Uterus (tissue), 3 donors: ENCODE measurements at regions not wholly inside any gene's neighbourhood (a gene's known extent, or its start where the extent isn't known, plus 50 kb on each side); places are given as distances from the start of the nearest gene placed in this dataset.
A peak's percentile ranks its signal among the peaks of the same experiment; 100 is the strongest.

Experiments
- DNase-seq, 2 donors: peaks; one replicate each; pipeline ENCODE4 v3.0.0-alpha.2; 2019 to 2020
- H3K27ac ChIP-seq, 2 donors: fragments of 200-600 bp; sonication (generic); 1 replicate in 1 of 2; 2 replicates in 1 of 2; pipeline ENCODE4 v1.5.1; 2016 to 2018
- H3K27me3 ChIP-seq, 2 donors: fragments of 200-600 bp; sonication (generic); one replicate each; pipeline ENCODE4 v1.5.1; 2018 to 2019; ENCODE audit warnings: control low read depth in 1 of 2
- H3K36me3 ChIP-seq, 2 donors: fragments of 200-600 bp; sonication (generic); one replicate each; pipeline ENCODE4 v1.5.1; 2019; ENCODE audit warnings: control low read depth in 1 of 2
- H3K4me1 ChIP-seq, 2 donors: fragments of 200-600 bp; sonication (generic); one replicate each; pipeline ENCODE4 v1.5.1; 2018 to 2019; ENCODE audit warnings: control low read depth in 1 of 2
- H3K4me3 ChIP-seq, 2 donors: fragments of 200-600 bp; sonication (generic); 1 replicate in 1 of 2; 2 replicates in 1 of 2; pipeline ENCODE4 v1.5.1; 2018 to 2019; ENCODE audit warnings: mild to moderate bottlenecking in 1 of 2
- H3K9me3 ChIP-seq, 2 donors: fragments of 200-600 bp; sonication (generic); one replicate each; pipeline ENCODE4 v1.5.1; 2019; ENCODE audit warnings: control low read depth in 1 of 2
- CTCF ChIP-seq, 4 experiments: fragments of 200-600 bp in 2 of 4; fragments of 450-650 bp in 2 of 4; sonication (generic) in 2 of 4; IDR thresholded peaks; one replicate each; pipeline ENCODE4 v1.5.1; 2016 to 2019; ENCODE audit warnings: antibody characterized with exemption in 4 of 4, mild to moderate bottlenecking in 2 of 4, moderate library complexity in 1 of 4
- POLR2A ChIP-seq, 2 donors: fragments of 450-650 bp; IDR thresholded peaks; one replicate each; pipeline ENCODE4 v1.6.1; 2016; ENCODE audit warnings: antibody characterized with exemption in 2 of 2, mild to moderate bottlenecking in 1 of 2, moderate library complexity in 1 of 2
- intact Hi-C: fragments of 100-400 bp; cut with DNase I; formaldehyde crosslinking; loops from one replicate; pipeline ENCODE4 v1.15.1; 2023; ENCODE audit warnings: low total_unique reads
- donor health status: DM: yes; HTN: yes; CAD: no.

- no peak for DNase-seq
- Histone ChIP-seq H3K27me3 (no peaks in the 10 kb centered on the region), H3K36me3 (no peaks in the 10 kb centered on the region), H3K27ac (no peak overlapping the region), H3K4me1 (no peaks in the 10 kb centered on the region), H3K9me3 (no peaks in the 10 kb centered on the region), H3K4me3 (no peak overlapping the region)
- intact Hi-C loops: no loop called here
- TF ChIP-seq POLR2A (IDR thresholded peaks at IDR 0.05) (no peak), CTCF (IDR thresholded peaks at IDR 0.05) (no peak)
Measured at GRCh38 chr22:47804281-47804680, 1041.8 kb downstream of the TBC1D22A start.

GRCh38 chr22:47802421-47802820 is 1040.0 kb downstream of the TBC1D22A start:
- Histone ChIP-seq H3K36me3 (no peaks in the 10 kb centered on the region), H3K4me1 (no peaks in the 10 kb centered on the region), H3K4me3 (no peak overlapping the region), H3K9me3 (no peaks in the 10 kb centered on the region), H3K27ac (no peak overlapping the region), H3K27me3 (no peaks in the 10 kb centered on the region)
- TF ChIP-seq POLR2A (IDR thresholded peaks at IDR 0.05) (no peak), CTCF (IDR thresholded peaks at IDR 0.05) (no peak)
- DNase-seq: no peak
- intact Hi-C loops: no loop called here

- no peak overlapping the region for H3K4me3 ChIP-seq
- no peaks in the 10 kb centered on the region for H3K4me1 ChIP-seq
- intact Hi-C loops: no loop called here
- no peaks in the 10 kb centered on the region for H3K9me3 ChIP-seq
- H3K27me3 ChIP-seq: no peaks in the 10 kb centered on the region
- TF ChIP-seq POLR2A (IDR thresholded peaks at IDR 0.05) (no peak), CTCF (IDR thresholded peaks at IDR 0.05) (no peak)
- no peak overlapping the region for H3K27ac ChIP-seq
- H3K36me3 ChIP-seq: no peaks in the 10 kb centered on the region
- no peak for DNase-seq
Measured at GRCh38 chr22:47801541-47802245, 1039.2 kb downstream of the TBC1D22A start.

- DNase-seq: no peak
- H3K4me1 ChIP-seq: no peaks in the 10 kb centered on the region
- TF ChIP-seq POLR2A (IDR thresholded peaks at IDR 0.05): no peak
- no peak for TF ChIP-seq CTCF (IDR thresholded peaks at IDR 0.05)
Measured at GRCh38 chr22:47798229-47798628, 1035.8 kb downstream of the TBC1D22A start.

GRCh38 chr22:47797342-47797945 is 1035.0 kb downstream of the TBC1D22A start:
- intact Hi-C loops: no loop called here
- Histone ChIP-seq H3K9me3 (no peaks in the 10 kb centered on the region), H3K27ac (no peak overlapping the region), H3K27me3 (no peaks in the 10 kb centered on the region), H3K36me3 (no peaks in the 10 kb centered on the region), H3K4me3 (no peak overlapping the region), H3K4me1 (no peaks in the 10 kb centered on the region)
- peak; percentile 24 to 28 for DNase-seq
- no peak for TF ChIP-seq CTCF (IDR thresholded peaks at IDR 0.05)
- TF ChIP-seq POLR2A (IDR thresholded peaks at IDR 0.05): no peak

More at GRCh38 chr22:47798229-47798628, 1035.8 kb downstream of the TBC1D22A start:
- H3K4me3 ChIP-seq: no peak overlapping the region
- no peaks in the 10 kb centered on the region for H3K27me3 ChIP-seq
- H3K27ac ChIP-seq: no peak overlapping the region
- H3K9me3 ChIP-seq: no peaks in the 10 kb centered on the region
- intact Hi-C loops: no loop called here
- no peaks in the 10 kb centered on the region for H3K36me3 ChIP-seq
